ENCODE measurements at regions not wholly inside any gene's neighbourhood (a gene's known extent, or its start where the extent isn't known, plus 50 kb on each side); places are given as distances from the start of the nearest gene placed in this dataset.

- DNase-seq (ENCODE audit: extremely low spot score in 2 of 2): no peak
- intact Hi-C loops (cut with DNase I): no loop called here
- Histone ChIP-seq H3K27me3 (no peaks in the 10 kb centered on the region), H3K4me1 (no peaks in the 10 kb centered on the region), H3K9me3 (no peaks in the 10 kb centered on the region), H3K36me3 (no peaks in the 10 kb centered on the region), H3K27ac (no peak overlapping the region), H3K4me3 (no peak overlapping the region)
- TF ChIP-seq POLR2AphosphoS5 (IDR thresholded peaks at IDR 0.05; ENCODE audit: insufficient read depth in 1 of 2, low read depth in 1 of 2) (no peak), POLR2A (IDR thresholded peaks at IDR 0.05) (no peak)
Measured at GRCh38 chr1:38760562-38760961, 99.0 kb downstream of the RRAGC start.

- Histone ChIP-seq H3K27ac (no peak overlapping the region), H3K27me3 (no peaks in the 10 kb centered on the region), H3K4me3 (no peak overlapping the region), H3K9me3 (no peaks in the 10 kb centered on the region), H3K4me1 (no peaks in the 10 kb centered on the region), H3K36me3 (no peaks in the 10 kb centered on the region)
- no peak for DNase-seq (ENCODE audit: extremely low spot score in 2 of 2)
- intact Hi-C loops (cut with DNase I): no loop called here
- TF ChIP-seq POLR2A (IDR thresholded peaks at IDR 0.05): no peak
Measured at GRCh38 chr1:38758820-38759219, 100.8 kb downstream of the RRAGC start.

GRCh38 chr1:38746941-38747600 is 112.5 kb downstream of the RRAGC start:
- no peak overlapping the region for H3K27ac ChIP-seq

GRCh38 chr1:38746402-38746935 is 113.1 kb downstream of the RRAGC start:
- no peak overlapping the region for H3K27ac ChIP-seq
- TF ChIP-seq CTCF (IDR thresholded peaks at IDR 0.05): no peak
- TF ChIP-seq POLR2A (IDR thresholded peaks at IDR 0.05): no peak
- TF ChIP-seq POLR2AphosphoS5 (IDR thresholded peaks at IDR 0.05; ENCODE audit: insufficient read depth in 1 of 2, low read depth in 1 of 2): no peak
- no peaks in the 10 kb centered on the region for H3K27me3 ChIP-seq
- H3K36me3 ChIP-seq: no peaks in the 10 kb centered on the region
- H3K4me1 ChIP-seq: no peaks in the 10 kb centered on the region
- no peak overlapping the region for H3K4me3 ChIP-seq
- intact Hi-C loops (cut with DNase I): no loop called here
- DNase-seq (ENCODE audit: extremely low spot score in 2 of 2): no peak
- H3K9me3 ChIP-seq: no peaks in the 10 kb centered on the region

More at GRCh38 chr1:38746941-38747600, 112.5 kb downstream of the RRAGC start:
- TF ChIP-seq CTCF (IDR thresholded peaks at IDR 0.05) (no peak), POLR2A (IDR thresholded peaks at IDR 0.05) (no peak), POLR2AphosphoS5 (IDR thresholded peaks at IDR 0.05; ENCODE audit: insufficient read depth in 1 of 2, low read depth in 1 of 2) (no peak)
- Histone ChIP-seq H3K36me3 (no peaks in the 10 kb centered on the region), H3K4me3 (no peak overlapping the region), H3K4me1 (no peaks in the 10 kb centered on the region), H3K9me3 (no peaks in the 10 kb centered on the region), H3K27me3 (no peaks in the 10 kb centered on the region)
- intact Hi-C loops (cut with DNase I): no loop called here
- DNase-seq (ENCODE audit: extremely low spot score in 2 of 2): no peak

GRCh38 chr1:38745476-38746401 is 113.8 kb downstream of the RRAGC start:
- no peak for DNase-seq (ENCODE audit: extremely low spot score in 2 of 2)
- Histone ChIP-seq H3K27ac (no peak overlapping the region), H3K27me3 (no peaks in the 10 kb centered on the region), H3K4me3 (no peak overlapping the region), H3K4me1 (no peaks in the 10 kb centered on the region), H3K36me3 (no peaks in the 10 kb centered on the region), H3K9me3 (no peaks in the 10 kb centered on the region)
- TF ChIP-seq CTCF (IDR thresholded peaks at IDR 0.05) (no peak), POLR2A (IDR thresholded peaks at IDR 0.05) (no peak), POLR2AphosphoS5 (IDR thresholded peaks at IDR 0.05; ENCODE audit: insufficient read depth in 1 of 2, low read depth in 1 of 2) (no peak)
- intact Hi-C loops (cut with DNase I): no loop called here

Data from vagina (tissue), 2 donors.